ENCODE measurements at regions not wholly inside any gene's neighbourhood (a gene's known extent, or its start where the extent isn't known, plus 50 kb on each side); places are given as distances from the start of the nearest gene placed in this dataset.

- Mint-ChIP-seq H3K4me1 (no peaks in the 10 kb centered on the region), H3K36me3 (ENCODE audit: low read depth) (no peaks in the 10 kb centered on the region), H3K27ac (no peak overlapping the region), H3K9me3 (no peaks in the 10 kb centered on the region), H3K27me3 (no peaks in the 10 kb centered on the region), H3K4me3 (no peak overlapping the region)
- CTCF ChIA-PET: no interaction called here
- DNase-seq: no peak
- POLR2A ChIA-PET: no interaction called here
Measured at GRCh38 chr1:222995620-222996309, 147.3 kb downstream of the TLR5 start.

DNA sequence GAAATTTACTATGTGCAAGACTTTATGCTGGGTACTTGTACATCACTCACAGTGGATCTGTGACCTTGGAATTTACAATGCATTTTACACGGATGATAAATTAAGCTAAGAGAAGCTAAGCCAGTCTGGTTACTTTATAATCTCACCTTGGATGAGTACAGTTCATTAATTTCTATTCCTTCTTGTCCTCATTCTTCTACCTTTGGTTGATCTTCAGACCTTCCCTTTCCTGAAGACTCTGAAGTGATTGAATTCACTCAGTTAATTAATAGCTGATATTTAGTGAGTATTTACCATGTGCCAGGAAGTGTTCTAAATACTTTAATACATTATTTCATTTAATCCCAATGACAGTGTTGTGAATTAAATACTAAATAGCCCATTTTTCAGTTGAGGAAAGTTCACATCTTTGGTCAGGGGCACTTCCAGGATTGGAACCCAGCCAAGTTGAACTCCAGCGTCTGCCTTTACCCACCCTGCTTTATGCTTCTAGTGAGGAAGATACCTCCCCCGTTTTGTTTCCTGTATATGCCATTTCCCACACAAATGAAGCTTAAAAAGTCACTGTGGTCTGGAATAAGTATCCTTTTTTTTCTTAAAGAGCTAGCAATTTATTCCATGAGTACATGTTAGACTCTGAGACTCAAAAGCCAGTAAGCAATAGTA lies 146.6 kb downstream of the TLR5 start:
- Mint-ChIP-seq H3K9me3 (no peaks in the 10 kb centered on the region), H3K4me1 (no peaks in the 10 kb centered on the region), H3K36me3 (ENCODE audit: low read depth) (no peaks in the 10 kb centered on the region), H3K27ac (no peak overlapping the region), H3K4me3 (no peak overlapping the region), H3K27me3 (no peaks in the 10 kb centered on the region)
- ChIA-PET CTCF (interaction anchor here (1.2 kb wide), 1 partner anchor 15 kb away, joined by 3 read pairs; no protein-coding TSS in a partner anchor), POLR2A (no interaction called here)
- DNase-seq: no peak

GRCh38 chr1:223000632-223001031 lies 142.4 kb downstream of the TLR5 start:
- Mint-ChIP-seq H3K4me1 (no peaks in the 10 kb centered on the region), H3K9me3 (no peaks in the 10 kb centered on the region), H3K27ac (no peak overlapping the region), H3K27me3 (no peaks in the 10 kb centered on the region), H3K36me3 (ENCODE audit: low read depth) (no peaks in the 10 kb centered on the region), H3K4me3 (no peak overlapping the region)
- ChIA-PET POLR2A (no interaction called here), CTCF (no interaction called here)
- no peak for DNase-seq

DNA sequence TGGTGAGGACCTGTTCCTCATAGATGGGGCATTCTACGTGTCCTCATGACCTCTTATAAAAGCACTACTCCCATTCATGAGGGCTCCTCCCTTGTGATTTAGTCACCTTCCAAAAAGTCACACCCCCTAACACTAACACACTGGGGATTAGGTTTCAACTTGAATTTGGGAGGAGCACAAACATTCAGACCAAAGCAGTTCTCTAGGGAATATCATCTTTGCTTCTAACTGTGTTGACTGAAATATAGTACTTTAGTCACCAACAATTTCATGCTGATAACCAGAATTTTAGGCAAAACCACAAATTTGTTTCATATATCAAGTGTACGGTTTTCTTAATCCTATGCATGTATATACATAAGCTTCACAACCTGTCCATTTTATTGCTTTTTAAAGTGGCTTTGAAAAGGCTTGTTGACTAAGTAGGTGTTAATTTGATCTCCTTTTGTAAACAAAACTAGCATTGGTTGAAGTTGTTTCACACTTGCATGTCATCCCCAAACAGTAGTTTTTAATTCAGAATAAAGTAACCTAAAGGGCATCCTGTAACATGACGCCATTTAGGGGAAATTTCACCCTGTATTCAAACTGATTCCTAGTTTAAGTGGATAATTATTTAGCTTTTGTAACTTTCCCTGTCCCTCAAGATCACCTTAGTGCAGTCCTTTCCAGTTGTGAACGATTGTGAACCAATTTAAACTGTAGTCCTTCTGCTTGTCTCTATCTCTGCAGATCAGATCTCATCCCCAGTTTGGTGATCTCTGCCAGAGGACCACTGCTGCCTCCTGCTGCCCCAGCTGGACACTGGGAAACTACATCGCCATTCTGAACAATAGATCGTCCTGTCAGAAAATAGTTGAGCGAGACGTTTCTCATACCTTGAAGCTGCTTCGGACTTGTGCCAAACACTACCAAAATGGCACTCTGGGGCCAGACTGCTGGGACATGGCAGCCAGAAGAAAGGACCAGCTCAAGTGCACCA lies 141.1 kb downstream of the TLR5 start:
- Mint-ChIP-seq H3K27me3 (no peaks in the 10 kb centered on the region), H3K4me1 (no peaks in the 10 kb centered on the region), H3K4me3 (no peak overlapping the region), H3K36me3 (ENCODE audit: low read depth) (no peaks in the 10 kb centered on the region), H3K9me3 (no peaks in the 10 kb centered on the region), H3K27ac (no peak overlapping the region)
- no peak for DNase-seq
- CTCF ChIA-PET: interaction anchor here (0.5 kb wide), 1 partner anchor 263 kb away, joined by 3 read pairs; no protein-coding TSS in a partner anchor
- POLR2A ChIA-PET: no interaction called here

DNA sequence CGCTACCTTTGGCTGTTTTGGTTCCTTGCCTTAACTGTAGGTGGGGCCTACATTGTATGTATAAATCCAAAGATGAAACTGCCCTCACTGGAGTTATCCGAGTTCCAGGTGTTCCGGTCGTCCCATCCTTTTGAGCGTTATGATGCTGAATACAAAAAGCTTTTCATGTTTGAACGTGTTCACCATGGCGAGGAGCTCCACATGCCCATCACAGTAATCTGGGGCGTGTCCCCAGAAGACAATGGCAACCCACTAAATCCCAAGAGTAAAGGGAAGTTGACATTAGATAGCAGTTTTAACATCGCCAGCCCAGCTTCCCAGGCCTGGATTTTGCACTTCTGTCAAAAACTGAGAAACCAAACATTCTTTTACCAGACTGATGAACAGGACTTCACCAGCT lies 139.5 kb downstream of the TLR5 start:
- CTCF ChIA-PET: no interaction called here
- Mint-ChIP-seq H3K4me3 (no peak overlapping the region), H3K4me1 (no peaks in the 10 kb centered on the region), H3K36me3 (ENCODE audit: low read depth) (no peaks in the 10 kb centered on the region), H3K27me3 (no peaks in the 10 kb centered on the region), H3K27ac (no peak overlapping the region), H3K9me3 (no peaks in the 10 kb centered on the region)
- DNase-seq: no peak
- POLR2A ChIA-PET: no interaction called here

DNA sequence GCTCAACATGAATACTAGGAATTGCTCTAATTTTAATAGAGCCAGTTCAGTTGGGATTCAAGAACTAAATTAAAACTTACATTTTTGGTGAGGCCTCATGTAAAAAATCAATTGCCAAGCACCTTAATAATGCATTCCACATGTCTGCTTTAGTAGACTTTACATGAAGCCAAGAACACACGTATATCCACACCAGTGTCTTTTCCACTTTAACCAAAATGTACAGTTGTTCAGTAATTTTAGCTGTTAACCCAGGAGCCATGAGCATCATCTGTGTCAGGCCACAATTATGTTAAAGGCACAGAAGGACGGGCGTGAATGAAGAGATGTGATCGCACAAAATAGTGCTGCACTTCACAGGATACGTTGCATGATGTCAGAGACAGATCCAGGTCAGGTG lies 136.7 kb downstream of the TLR5 start:
- CTCF ChIA-PET: no interaction called here
- no peak overlapping the region for H3K4me3 Mint-ChIP-seq

GRCh38 chr1:223006917-223007648 lies 136.0 kb downstream of the TLR5 start:
- POLR2A ChIA-PET: no interaction called here
- H3K4me1 Mint-ChIP-seq: no peaks in the 10 kb centered on the region

More for the DNA sequence above, 136.7 kb downstream of the TLR5 start:
- Mint-ChIP-seq H3K36me3 (ENCODE audit: low read depth) (no peaks in the 10 kb centered on the region), H3K9me3 (no peaks in the 10 kb centered on the region), H3K27me3 (peaks cover 9% of the 10 kb centered on the region), H3K27ac (no peak overlapping the region), H3K4me1 (no peaks in the 10 kb centered on the region)
- DNase-seq: no peak
- POLR2A ChIA-PET: no interaction called here

GRCh38 chr1:223007935-223008334 lies 135.1 kb downstream of the TLR5 start:
- H3K27me3 Mint-ChIP-seq: peaks cover 10% of the 10 kb centered on the region
- no peak for DNase-seq
- no peaks in the 10 kb centered on the region for H3K36me3 Mint-ChIP-seq (ENCODE audit: low read depth)
- CTCF ChIA-PET: no interaction called here
- POLR2A ChIA-PET: no interaction called here
- H3K9me3 Mint-ChIP-seq: no peaks in the 10 kb centered on the region
- no peaks in the 10 kb centered on the region for H3K4me1 Mint-ChIP-seq
- H3K4me3 Mint-ChIP-seq: no peak overlapping the region
- H3K27ac Mint-ChIP-seq: no peak overlapping the region

More at GRCh38 chr1:223006917-223007648, 136.0 kb downstream of the TLR5 start:
- Mint-ChIP-seq H3K36me3 (ENCODE audit: low read depth) (no peaks in the 10 kb centered on the region), H3K9me3 (no peaks in the 10 kb centered on the region), H3K27ac (no peak overlapping the region), H3K4me3 (no peak overlapping the region), H3K27me3 (peaks cover 10% of the 10 kb centered on the region)
- no peak for DNase-seq
- CTCF ChIA-PET: no interaction called here

DNA sequence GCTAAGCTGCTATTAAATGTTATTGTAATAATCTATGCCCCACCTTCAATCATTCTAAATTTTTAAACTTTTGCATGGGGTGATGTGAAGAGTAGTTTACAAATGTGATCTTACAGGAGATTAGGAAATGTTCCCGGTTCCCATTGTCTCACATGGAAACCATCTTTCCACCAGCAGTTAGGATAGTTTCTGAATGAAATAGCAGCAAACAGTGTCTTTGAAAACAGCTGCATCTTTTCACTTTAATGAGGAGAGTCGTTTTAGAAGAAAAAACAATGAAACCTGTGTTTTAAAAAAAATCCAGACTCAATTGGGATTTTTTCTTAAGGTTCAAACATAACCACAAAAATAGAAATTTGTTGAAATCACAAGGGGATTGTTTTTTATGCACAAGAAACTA lies 134.2 kb downstream of the TLR5 start:
- H3K4me1 Mint-ChIP-seq: no peaks in the 10 kb centered on the region
- no peak overlapping the region for H3K27ac Mint-ChIP-seq
- peaks cover 10% of the 10 kb centered on the region for H3K27me3 Mint-ChIP-seq
- H3K9me3 Mint-ChIP-seq: no peaks in the 10 kb centered on the region
- DNase-seq: no peak
- no peak overlapping the region for H3K4me3 Mint-ChIP-seq
- ChIA-PET POLR2A (interaction anchor here (0.5 kb wide), 1 partner anchor 82 kb away, joined by 4 read pairs; no protein-coding TSS in a partner anchor), CTCF (interaction anchor here (1.3 kb wide), 1 partner anchor 10 kb away, joined by 3 read pairs; no protein-coding TSS in a partner anchor)
- H3K36me3 Mint-ChIP-seq (ENCODE audit: low read depth): no peaks in the 10 kb centered on the region

DNA sequence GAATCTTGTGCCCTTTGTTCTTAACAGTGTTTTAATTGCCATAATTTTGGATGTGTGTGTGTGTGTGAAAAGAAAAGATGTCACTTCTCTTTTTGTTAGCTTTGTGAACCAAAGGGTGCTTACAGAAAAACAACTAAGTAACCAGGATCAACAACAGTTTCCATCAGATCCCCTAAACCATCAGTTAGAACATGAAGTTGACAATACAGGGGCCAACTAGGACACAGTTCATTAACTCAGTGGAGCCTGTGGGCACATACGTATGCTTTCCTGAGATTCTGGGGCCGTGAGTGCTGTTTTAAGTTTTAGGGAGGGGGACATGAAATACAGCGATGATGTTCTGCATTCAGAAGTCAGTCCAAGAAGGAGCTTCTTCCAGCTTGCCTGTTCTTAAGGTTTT lies 133.6 kb downstream of the TLR5 start:
- Mint-ChIP-seq H3K36me3 (ENCODE audit: low read depth) (no peaks in the 10 kb centered on the region), H3K27me3 (peaks cover 10% of the 10 kb centered on the region), H3K27ac (no peak overlapping the region), H3K4me1 (no peaks in the 10 kb centered on the region), H3K4me3 (no peak overlapping the region), H3K9me3 (no peaks in the 10 kb centered on the region)
- CTCF ChIA-PET: interaction anchor here (1.3 kb wide), 1 partner anchor 11 kb away, joined by 3 read pairs; no protein-coding TSS in a partner anchor
- POLR2A ChIA-PET: interaction anchor here (0.5 kb wide), 1 partner anchor 81 kb away, joined by 4 read pairs; no protein-coding TSS in a partner anchor
- no peak for DNase-seq

DNA sequence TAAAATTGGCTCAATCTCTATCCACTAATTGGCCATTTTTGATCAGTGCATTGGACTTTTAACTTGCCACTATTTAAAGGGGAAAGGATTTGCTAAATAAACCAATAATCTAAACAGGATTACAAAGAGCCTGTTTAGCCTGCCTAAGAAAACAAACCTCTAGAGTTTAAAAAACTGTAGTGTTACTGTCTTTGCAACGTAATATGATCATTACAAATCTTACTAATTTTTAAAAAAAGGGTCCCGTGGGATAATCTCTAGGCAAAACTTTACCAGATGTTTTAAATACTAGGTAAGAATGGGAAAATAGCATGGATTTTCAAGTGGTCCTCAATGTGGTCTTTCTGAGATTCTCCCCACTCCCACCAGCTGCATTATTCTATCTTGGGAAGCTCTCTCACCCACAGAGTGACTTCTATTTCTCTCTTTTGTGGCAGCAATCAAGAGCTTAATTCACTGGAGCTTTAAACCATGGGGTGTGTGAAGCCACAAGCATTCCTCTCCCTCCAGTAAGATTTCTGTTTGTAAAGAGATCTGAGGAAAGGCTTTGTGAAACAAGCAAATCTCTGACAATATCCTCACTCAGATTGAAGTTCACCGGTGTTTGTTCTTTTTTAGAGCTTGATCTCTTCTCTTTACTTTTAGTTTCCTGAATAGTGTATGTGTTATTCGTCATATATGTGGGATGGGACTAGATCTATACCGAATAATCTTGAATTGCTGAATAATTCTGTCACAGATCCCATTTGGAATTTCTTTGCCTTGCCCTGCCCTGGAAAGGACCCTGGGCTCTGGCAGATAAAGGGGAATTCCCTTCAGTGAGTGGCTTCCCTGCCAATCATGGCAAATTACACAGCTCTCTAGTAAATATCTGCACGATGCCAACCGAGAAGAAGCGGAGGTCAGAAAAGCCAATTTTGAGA lies 132.2 kb downstream of the TLR5 start:
- Mint-ChIP-seq H3K27me3 (peaks cover 10% of the 10 kb centered on the region), H3K4me3 (no peak overlapping the region), H3K36me3 (ENCODE audit: low read depth) (no peaks in the 10 kb centered on the region), H3K9me3 (no peaks in the 10 kb centered on the region), H3K4me1 (no peaks in the 10 kb centered on the region), H3K27ac (no peak overlapping the region)
- ChIA-PET POLR2A (no interaction called here), CTCF (no interaction called here)
- no peak for DNase-seq

- Mint-ChIP-seq H3K4me1 (no peaks in the 10 kb centered on the region), H3K4me3 (no peak overlapping the region), H3K27me3 (peaks cover 10% of the 10 kb centered on the region), H3K27ac (no peak overlapping the region), H3K36me3 (ENCODE audit: low read depth) (no peaks in the 10 kb centered on the region), H3K9me3 (no peaks in the 10 kb centered on the region)
- POLR2A ChIA-PET: interaction anchor here (0.8 kb wide), 1 partner anchor 215 kb away, joined by 3 read pairs; no protein-coding TSS in a partner anchor
- CTCF ChIA-PET: no interaction called here
- no peak for DNase-seq
Measured at GRCh38 chr1:223011505-223011856, 131.6 kb downstream of the TLR5 start.

Measured in activated CD4-positive, alpha-beta T cell treated with anti-CD3 and anti-CD28 coated beads, Interleukin-2, amount 10 ng/mL, durations not matched to agents 7 days and 5 days (primary cell).